HUES6 (cell line): ENCODE measurements at regions not wholly inside any gene's neighbourhood (a gene's known extent, or its start where the extent isn't known, plus 50 kb on each side); places are given as distances from the start of the nearest gene placed in this dataset.

ENCODE experiments used
- H3K27ac ChIP-seq: 2 replicates; pipeline ENCODE4 v1.7.0; 2013; ENCODE audit warnings: low read depth, mild to moderate bottlenecking, low read length, inconsistent platforms
- H3K27me3 ChIP-seq: 2 replicates; pipeline ENCODE4 v1.6.1; 2013; ENCODE audit warnings: low read length; ENCODE audit not compliant: control insufficient read depth, insufficient read depth
- H3K36me3 ChIP-seq: 2 replicates; pipeline ENCODE4 v1.6.1; 2013; ENCODE audit warnings: low read length; ENCODE audit not compliant: control insufficient read depth, insufficient read depth
- H3K4me1 ChIP-seq: 2 replicates; pipeline ENCODE4 v1.6.1; 2013; ENCODE audit warnings: low read length; ENCODE audit not compliant: control insufficient read depth, insufficient read depth
- H3K4me3 ChIP-seq: 2 replicates; pipeline ENCODE4 v1.5.1; 2013; ENCODE audit warnings: low read depth, low read length
- H3K9ac ChIP-seq: one replicate; pipeline ENCODE4 v1.6.1; 2013; ENCODE audit warnings: mild to moderate bottlenecking, low read length
- H3K9me3 ChIP-seq: 2 replicates; pipeline ENCODE4 v1.6.1; 2013; ENCODE audit warnings: low read depth, low read length; ENCODE audit not compliant: control insufficient read depth, insufficient read depth

- H3K4me3 ChIP-seq, result no peak overlapping the region
- peaks cover 30% of the 10 kb centered on the region for H3K4me1 ChIP-seq
- no peak overlapping the region for H3K27ac ChIP-seq
- H3K27me3 ChIP-seq, result no peaks in the 10 kb centered on the region
- no peaks in the 10 kb centered on the region for H3K36me3 ChIP-seq
- H3K9me3 ChIP-seq, result no peaks in the 10 kb centered on the region
- no peak overlapping the region for H3K9ac ChIP-seq
Measured at GRCh38 chr2:216320852-216321251, 51.4 kb downstream of the MARCHF4 start.

- H3K27ac ChIP-seq, result no peak overlapping the region
- H3K4me1 ChIP-seq, result peaks cover 35% of the 10 kb centered on the region
- H3K4me3 ChIP-seq, result no peak overlapping the region
- H3K36me3 ChIP-seq, result no peaks in the 10 kb centered on the region
- H3K27me3 ChIP-seq, result no peaks in the 10 kb centered on the region
- no peak overlapping the region for H3K9ac ChIP-seq
- no peaks in the 10 kb centered on the region for H3K9me3 ChIP-seq
Measured at GRCh38 chr2:216319771-216320170, 52.5 kb downstream of the MARCHF4 start.

GRCh38 chr2:216318521-216318874, 53.8 kb downstream of the MARCHF4 start:
- H3K4me3 ChIP-seq, result no peak overlapping the region
- H3K27ac ChIP-seq, result no peak overlapping the region
- no peak overlapping the region for H3K9ac ChIP-seq
- H3K4me1 ChIP-seq, result peaks cover 35% of the 10 kb centered on the region
- H3K36me3 ChIP-seq, result no peaks in the 10 kb centered on the region
- no peaks in the 10 kb centered on the region for H3K9me3 ChIP-seq
- no peaks in the 10 kb centered on the region for H3K27me3 ChIP-seq

GRCh38 chr2:216317831-216318520, 54.3 kb downstream of the MARCHF4 start:
- Histone ChIP-seq H3K9me3 (no peaks in the 10 kb centered on the region), H3K27me3 (no peaks in the 10 kb centered on the region), H3K9ac (no peak overlapping the region), H3K4me3 (no peak overlapping the region), H3K36me3 (no peaks in the 10 kb centered on the region), H3K27ac (no peak overlapping the region), H3K4me1 (peaks cover 35% of the 10 kb centered on the region)

GRCh38 chr2:216316743-216317142, 55.5 kb downstream of the MARCHF4 start:
- no peaks in the 10 kb centered on the region for H3K27me3 ChIP-seq
- no peak overlapping the region for H3K9ac ChIP-seq
- H3K36me3 ChIP-seq, result no peaks in the 10 kb centered on the region
- H3K27ac ChIP-seq, result no peak overlapping the region
- H3K9me3 ChIP-seq, result no peaks in the 10 kb centered on the region
- peaks cover 35% of the 10 kb centered on the region for H3K4me1 ChIP-seq
- no peak overlapping the region for H3K4me3 ChIP-seq

GRCh38 chr2:216315802-216316603, 56.3 kb downstream of the MARCHF4 start:
- Histone ChIP-seq H3K9ac (peak overlapping the region; percentile 18), H3K9me3 (no peaks in the 10 kb centered on the region), H3K4me1 (peaks cover 35% of the 10 kb centered on the region), H3K4me3 (0 out of 2 replicates have a peak overlapping the region, but pooled peaks have one; percentile 26), H3K27me3 (no peaks in the 10 kb centered on the region), H3K27ac (no peak overlapping the region), H3K36me3 (no peaks in the 10 kb centered on the region)

GRCh38 chr2:216312441-216312840, 59.8 kb downstream of the MARCHF4 start:
- H3K4me1 ChIP-seq, result peaks cover 18% of the 10 kb centered on the region
- H3K4me3 ChIP-seq, result no peak overlapping the region
- no peak overlapping the region for H3K27ac ChIP-seq
- H3K27me3 ChIP-seq, result no peaks in the 10 kb centered on the region
- H3K9ac ChIP-seq, result no peak overlapping the region
- no peaks in the 10 kb centered on the region for H3K9me3 ChIP-seq
- H3K36me3 ChIP-seq, result no peaks in the 10 kb centered on the region

- H3K4me3 ChIP-seq, result no peak overlapping the region
- H3K27me3 ChIP-seq, result no peaks in the 10 kb centered on the region
- H3K9ac ChIP-seq, result no peak overlapping the region
- no peak overlapping the region for H3K27ac ChIP-seq
- 0 out of 2 replicates have a peak, but pooled peaks cover 3% of the 10 kb centered on the region for H3K4me1 ChIP-seq
- H3K36me3 ChIP-seq, result no peaks in the 10 kb centered on the region
- no peaks in the 10 kb centered on the region for H3K9me3 ChIP-seq
Measured at GRCh38 chr2:216308576-216308975, 63.7 kb downstream of the MARCHF4 start.

GRCh38 chr2:216307496-216307895, 64.8 kb downstream of the MARCHF4 start:
- H3K4me3 ChIP-seq, result no peak overlapping the region
- H3K36me3 ChIP-seq, result no peaks in the 10 kb centered on the region
- no peak overlapping the region for H3K27ac ChIP-seq
- no peak overlapping the region for H3K9ac ChIP-seq
- H3K27me3 ChIP-seq, result no peaks in the 10 kb centered on the region
- H3K9me3 ChIP-seq, result no peaks in the 10 kb centered on the region
- H3K4me1 ChIP-seq, result 0 out of 2 replicates have a peak, but pooled peaks cover 3% of the 10 kb centered on the region

- H3K9ac ChIP-seq, result no peak overlapping the region
- no peaks in the 10 kb centered on the region for H3K36me3 ChIP-seq
- H3K4me1 ChIP-seq, result 0 out of 2 replicates have a peak, but pooled peaks cover 3% of the 10 kb centered on the region
- H3K27ac ChIP-seq, result no peak overlapping the region
- H3K9me3 ChIP-seq, result no peaks in the 10 kb centered on the region
- no peak overlapping the region for H3K4me3 ChIP-seq
- no peaks in the 10 kb centered on the region for H3K27me3 ChIP-seq
Measured at GRCh38 chr2:216306868-216307267, 65.4 kb downstream of the MARCHF4 start.

- Histone ChIP-seq H3K9me3 (no peaks in the 10 kb centered on the region), H3K36me3 (no peaks in the 10 kb centered on the region), H3K4me1 (peaks cover 6% of the 10 kb centered on the region; the same call in 1 of the 2 replicates), H3K4me3 (no peak overlapping the region), H3K27ac (no peak overlapping the region), H3K9ac (no peak overlapping the region), H3K27me3 (no peaks in the 10 kb centered on the region)
Measured at GRCh38 chr2:216305574-216305973, 66.7 kb downstream of the MARCHF4 start.
